NCI-H526 (cell line): ENCODE measurements at regions not wholly inside any gene's neighbourhood (a gene's known extent, or its start where the extent isn't known, plus 50 kb on each side); places are given as distances from the start of the nearest gene placed in this dataset.
A peak's percentile ranks its signal among the peaks of the same experiment; 100 is the strongest.
"Not testable (repeated sequence)": the region's sequence is repeated elsewhere in the genome, so short reads cannot be mapped to it uniquely, and the experiment has no call there.

Source experiments
- DNase-seq, 2 experiments: peaks; one replicate each; lab custom pipeline; 2025; lab: John Stamatoyannopoulos, UW

DNA sequence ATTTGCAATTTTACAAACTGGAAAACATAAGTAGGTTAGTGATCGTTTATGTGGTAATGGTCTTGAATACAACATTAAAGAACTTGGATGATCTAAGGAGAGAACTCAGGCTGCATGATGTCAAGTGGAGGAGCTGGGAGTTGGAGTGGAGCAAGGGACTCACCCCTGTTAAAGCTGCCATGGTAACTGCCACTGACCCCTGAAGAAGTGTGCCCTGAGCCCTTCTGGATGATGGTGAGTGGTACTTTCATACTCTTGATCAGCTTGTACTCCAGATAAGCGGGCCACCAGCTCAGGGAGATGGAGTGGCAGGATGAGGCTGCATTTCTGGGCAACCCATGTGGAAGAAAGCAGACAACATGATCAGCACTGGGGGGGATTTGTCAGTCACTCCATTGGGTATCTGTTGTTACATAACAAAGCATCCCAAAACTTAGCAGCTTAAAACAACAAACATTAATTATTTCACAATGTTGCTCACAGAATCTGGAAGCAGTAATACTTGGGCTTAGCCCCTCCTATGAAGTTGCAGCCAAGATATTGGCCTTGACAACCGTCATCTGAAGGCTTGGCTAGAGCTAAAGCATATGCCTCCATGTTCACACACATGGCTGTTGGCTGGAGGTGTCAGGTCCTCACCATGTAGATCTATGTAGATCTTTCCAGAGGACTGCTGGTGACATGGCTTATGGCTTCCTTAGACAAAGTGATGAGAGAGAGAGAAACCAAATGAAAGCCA, 213.8 kb downstream of the DUSP10 start:
- no peak for DNase-seq

DNA sequence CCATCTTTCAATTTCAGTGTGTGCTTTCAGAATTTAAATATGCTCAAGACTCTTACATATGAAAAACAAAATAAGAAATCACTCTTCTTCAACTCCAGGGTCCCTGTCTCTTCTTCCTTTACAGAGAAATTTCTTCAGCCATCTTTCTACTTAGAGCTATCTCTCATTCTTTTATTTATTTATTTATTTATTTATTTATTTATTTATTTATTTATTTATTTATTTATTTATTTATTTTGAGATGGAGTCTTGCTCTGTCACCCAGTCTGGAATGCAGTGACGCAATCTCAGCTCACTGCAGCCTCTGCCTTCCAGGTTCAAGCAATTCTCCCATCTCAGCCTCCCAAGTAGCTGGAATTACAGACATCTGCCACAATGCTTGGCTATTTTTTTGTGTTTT, 211.7 kb downstream of the DUSP10 start:
- DNase-seq: not testable (repeated sequence)

DNA sequence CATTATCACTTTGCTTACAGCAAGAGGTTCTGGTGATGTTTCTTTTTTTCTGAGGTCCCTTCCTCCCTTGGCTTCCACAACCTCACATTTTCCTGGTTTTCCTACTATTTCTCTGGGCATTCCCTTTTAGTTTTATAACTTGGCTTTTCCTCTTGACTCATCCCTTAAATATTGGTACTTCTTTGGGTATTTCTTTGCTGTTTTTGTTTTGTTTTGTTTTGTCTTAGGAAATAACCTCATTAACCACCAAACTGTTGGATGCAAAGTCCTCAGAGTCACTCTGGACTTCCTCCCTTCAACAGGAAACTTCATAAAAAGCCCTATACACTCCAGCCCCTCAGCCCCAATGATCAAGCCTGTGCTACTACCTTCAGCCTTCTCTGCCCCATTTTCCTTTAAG, 211.1 kb downstream of the DUSP10 start:
- DNase-seq: no peak

DNA sequence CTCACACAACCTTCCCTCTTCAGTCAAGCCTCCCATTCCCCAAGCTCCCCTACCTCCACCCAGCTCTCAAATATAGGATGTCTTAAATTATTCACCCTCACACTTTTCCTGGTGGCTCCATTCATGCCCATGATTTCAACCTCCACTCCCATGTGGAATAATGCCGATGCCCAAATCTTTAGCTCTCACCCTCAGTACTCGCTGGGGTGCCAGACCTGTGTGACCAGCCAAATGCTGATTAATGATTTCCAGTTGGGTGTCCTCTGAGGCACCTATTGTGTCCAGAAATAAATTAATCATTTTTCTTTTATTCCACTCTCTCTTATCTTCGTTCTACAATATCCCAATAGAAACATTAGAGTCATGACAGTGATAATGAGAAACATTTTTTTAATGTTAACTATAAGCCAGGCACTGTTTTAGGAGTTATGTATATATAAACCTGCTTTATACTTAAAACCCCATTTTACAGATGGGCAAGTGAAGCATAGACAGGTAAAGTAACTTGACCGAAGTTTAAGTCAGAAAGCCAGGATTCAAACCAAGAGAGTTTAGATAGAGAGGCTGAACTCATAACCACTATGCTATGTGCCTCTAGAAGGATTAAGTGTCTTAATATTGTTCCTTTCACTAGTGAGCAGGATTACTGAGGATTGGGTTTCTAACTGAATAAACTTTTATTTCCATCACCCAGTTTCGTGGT, 209.7 kb downstream of the DUSP10 start:
- no peak for DNase-seq

DNA sequence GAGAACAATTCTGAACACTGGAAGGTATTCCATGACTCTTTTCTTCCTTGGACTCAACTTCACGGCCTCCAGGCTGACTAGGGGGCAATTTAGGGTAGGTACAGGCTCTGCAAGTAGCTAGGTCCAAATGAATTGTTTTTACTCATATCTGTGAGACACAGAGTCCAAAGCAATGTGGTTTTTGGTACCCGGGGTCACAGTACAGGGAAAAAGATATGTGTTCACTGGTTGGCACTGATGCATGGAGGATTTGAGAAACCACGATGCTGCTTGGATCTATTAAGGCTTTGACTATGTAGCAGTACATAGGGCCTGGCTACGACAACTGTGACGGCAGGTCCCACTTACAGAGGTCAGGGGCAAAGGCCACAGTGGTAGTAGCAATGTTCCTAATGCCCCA, 200.6 kb downstream of the DUSP10 start:
- no peak for DNase-seq

DNA sequence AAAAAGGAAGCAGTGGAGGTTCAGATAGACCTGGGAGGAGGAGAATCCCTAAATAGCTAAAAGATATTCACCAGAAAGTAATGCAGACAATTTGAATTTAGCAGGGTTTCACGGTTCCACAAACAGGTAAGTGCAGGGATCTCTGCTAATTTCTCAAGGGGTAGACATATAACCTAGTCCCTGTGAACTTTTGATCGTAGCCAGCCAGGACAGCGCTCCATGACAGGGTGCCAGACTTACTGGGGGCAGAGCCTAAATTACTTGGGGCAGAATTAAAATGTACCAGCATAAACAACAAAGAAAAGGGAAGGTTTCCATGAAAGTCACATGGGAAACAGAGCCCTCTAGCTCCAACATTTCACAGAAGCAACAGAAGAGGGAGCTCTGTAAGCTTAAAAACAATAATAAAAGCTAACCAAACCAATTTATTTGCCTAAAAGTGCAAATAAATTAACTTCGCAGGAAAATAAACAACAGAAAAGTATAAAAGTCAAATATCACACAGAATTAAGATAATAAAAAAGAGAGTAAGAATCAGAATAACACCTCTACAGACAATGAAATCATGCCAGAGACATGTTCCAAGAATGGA, 198.3 kb downstream of the DUSP10 start:
- peak in 1 of 2 experiments; percentile 9 for DNase-seq

DNA sequence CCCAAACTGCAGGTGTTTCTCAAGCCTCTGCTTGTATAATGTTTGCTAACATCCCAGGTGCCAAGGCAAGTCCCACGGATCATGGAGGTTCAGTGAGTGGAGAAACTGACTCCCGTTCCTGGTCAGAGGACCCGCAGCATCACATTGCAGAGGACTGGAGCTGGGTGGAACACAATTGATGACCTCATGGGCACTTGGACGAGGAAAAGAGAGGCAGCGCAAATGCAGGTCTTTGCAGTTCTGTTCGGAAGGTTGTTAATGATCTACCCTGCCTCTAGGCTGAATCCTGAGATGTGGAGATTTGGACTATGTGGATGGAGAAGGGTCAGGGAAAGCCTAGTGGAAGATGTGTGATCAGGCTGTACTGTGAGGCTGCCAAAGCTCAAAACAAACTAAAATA, 192.9 kb downstream of the DUSP10 start:
- no peak for DNase-seq

DNA sequence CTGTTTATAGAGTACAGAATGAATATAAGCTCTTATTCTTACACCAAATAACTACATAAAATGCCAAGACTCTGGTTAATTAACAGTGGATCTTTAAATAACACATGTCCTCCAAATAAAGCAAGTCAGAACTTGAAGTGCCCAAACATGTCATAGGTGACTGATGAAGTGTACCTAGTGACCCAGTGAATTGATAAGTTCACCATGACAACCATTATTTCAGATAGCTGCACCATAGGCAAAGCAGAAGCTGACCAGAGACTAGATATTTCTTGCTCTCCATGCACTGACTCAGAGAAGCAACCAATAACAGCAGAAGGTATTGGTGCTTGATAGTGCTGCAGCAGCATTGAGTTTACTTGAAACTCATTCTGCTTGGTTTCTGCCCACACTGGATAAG, 192.1 kb downstream of the DUSP10 start:
- DNase-seq: no peak

DNA sequence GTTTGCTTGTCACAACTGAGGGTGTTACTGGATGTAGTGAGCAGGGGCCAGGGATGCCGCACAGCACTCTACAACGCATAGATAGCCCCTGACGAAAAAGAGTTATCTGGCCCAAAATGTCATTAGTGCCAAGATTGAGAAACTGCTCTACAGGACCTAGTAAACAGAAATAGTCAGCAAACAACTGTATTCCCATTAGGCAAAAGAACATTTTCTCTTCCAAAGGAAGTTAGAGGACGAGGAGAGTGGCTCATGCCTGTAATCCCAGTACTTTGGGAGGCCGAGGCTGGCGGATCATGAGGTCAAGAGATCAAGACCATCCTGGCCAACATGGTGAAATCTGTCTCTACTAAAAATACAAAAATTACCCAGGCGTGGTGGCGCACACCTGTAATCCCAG, 189.1 kb downstream of the DUSP10 start:
- DNase-seq: not testable (repeated sequence)

DNA sequence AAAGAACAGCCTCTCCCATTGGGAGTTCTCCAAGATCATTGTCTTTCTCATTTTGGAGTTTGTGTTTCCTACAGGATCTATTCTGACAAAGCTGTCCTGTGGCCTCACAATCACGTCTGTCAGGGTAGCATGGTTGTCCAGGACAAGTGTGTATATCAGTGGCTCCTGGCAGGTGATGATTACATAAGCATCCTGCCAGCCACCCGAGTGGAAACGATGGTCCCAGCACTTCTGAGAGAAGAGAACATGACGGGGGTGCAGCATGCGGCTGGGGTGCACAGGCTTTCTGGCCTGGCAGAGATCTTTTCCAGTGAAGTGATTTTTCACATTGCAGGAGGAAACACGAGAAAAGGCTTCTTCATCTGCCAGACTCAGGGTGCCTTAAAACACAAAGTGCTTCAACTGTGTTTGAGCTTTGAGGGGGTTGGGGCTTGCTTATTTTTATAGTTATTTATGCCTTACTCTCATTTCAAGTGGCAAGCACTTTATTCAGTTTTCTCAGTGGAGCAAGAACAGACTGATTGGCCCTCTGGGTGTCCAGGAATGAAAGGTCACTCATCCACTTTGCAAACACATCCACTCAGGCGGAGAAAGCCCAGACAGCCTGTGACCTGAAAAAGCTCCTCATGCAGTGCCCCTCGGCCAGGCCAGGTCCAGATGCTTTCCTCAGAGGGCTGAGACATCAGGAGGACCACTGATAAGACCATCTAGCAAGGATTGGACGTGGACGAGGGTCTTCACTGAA, 186.0 kb downstream of the DUSP10 start:
- no peak for DNase-seq

DNA sequence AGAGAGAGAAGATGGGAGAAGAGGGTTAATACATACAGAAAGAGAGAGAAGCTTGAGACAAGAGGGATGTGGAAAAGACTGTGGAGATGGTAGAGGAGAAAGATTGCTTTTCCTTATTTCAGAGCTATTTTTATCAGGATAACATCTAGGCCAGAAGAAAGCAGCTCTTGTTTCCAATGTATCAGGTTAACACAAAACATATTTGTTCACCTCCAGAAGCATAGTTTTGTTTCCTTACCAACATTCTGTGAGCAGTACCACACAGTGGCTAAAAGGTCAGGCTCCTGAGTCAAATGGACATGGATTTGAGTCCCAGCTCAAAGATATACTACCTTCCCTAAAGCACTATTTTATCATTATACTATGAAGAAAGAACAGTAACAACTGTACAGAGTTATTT, 185.5 kb downstream of the DUSP10 start:
- DNase-seq: no peak

DNA sequence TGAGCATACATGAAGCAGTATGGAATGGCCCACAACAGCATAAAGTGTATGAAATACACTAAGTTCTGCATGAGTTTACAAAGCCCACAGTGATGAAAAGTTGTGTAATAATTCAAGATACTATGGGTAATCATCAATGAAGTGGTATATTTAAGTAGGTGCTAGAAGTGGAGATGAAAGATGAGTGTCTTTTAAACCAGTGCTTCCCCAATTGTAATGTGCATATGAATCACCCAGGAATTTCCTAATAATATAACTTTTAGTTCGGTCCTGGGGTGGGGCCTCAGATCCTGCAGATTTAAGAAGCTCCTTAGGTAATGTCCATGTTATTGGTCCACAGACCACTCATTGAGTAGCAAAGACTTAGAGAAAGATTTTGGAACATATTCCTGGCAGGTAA, 184.9 kb downstream of the DUSP10 start:
- no peak for DNase-seq

DNA sequence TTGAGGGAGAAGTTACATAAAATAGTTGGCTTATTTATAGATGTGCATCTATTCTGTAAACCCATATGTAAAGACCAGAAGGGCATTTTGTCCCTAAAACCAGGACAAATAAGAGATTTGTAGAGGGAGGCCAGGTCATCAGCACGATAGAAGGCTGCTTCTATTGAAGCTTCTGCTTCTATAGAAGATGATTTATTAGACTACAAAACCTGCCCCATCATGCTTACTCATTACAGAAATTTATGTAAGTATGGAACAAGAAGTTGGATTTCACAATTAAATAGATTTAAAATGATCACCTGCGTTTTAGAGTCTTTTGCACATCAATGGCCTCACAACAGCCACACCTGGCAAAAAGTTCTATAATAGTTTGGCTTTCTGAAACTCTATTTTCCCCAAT, 183.5 kb downstream of the DUSP10 start:
- DNase-seq: no peak

DNA sequence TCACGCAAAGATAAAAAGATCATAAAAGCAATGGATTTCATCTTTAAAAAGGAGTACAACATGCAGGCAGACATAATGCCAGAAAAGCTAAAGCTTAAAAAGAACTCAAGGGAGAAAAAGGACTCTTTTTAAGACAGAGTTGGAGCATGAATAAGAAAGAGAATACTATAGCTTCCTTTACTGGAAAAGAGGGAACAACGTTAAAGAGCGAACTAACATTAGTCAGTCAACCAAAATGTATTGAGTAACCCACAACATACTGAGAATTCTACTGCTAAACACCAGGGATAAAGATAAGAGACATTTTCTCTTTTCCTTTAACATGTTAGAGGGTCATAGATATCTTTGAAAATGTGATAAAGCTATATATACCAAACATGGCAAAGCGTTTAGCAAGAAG, 182.0 kb downstream of the DUSP10 start:
- DNase-seq: no peak

DNA sequence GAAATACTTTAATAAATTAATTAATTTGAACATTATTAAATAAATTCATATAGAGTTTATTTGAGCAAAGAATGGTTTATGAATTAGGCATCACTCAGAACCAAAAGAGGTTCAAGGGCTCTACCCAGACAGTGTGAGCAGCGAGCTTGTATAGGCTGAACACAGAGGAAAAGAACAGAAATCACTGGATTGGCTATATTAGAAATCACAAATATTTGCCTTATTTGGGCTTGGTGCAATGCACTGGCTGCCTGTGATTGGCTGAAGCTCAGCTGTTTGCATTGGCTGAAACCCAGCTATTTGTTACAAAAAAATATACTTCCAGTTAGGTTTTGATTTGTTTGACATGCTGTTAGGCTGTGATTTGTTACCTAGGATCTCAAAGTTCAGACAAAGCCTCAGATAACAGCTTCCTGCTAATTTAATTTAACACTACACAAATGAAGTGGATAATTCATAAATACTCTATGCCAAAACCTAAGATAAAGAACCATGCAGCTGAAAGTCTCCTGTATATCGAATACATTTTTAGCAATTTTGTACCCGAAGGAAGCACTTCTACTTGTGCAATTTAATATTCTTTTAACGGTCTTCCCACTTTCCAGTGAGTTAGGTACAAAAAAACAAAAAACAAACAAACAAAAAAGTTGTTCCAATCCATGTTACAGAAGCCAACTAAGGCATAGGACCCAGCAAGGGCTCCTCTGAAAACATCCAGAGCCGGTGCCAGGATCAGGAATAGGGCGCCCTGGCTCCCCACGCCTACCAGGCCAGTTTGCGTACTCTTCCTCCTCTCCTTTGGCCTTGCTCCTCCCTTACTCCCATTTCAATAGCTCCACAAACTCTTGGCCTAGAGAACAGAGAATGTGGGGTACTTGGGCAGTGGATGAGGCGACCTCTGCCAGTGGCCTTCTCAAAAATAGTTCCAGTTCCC, 179.1 kb downstream of the DUSP10 start:
- DNase-seq: no peak

DNA sequence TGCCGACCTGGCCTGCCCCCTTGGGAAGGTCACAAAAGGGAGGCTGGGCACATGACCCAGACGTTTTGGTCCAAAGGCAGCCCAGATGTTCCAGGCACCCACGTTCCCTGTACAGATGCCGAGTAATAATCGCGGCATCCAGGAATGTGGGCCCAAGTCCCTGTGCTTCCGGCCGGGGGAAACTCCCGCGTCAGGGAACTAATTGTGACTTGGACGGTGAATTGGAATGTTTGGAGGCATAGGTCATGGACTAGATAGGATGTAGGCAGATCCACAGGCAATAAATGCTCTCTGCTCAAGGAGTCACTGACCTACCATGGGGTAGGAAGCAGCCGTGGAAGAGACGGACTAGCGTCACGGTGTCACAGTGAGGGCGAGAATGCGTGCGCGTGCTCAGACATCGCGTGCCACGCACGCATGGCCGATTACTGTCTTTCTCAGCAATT, 178.4 kb downstream of the DUSP10 start:
- no peak for DNase-seq

DNA sequence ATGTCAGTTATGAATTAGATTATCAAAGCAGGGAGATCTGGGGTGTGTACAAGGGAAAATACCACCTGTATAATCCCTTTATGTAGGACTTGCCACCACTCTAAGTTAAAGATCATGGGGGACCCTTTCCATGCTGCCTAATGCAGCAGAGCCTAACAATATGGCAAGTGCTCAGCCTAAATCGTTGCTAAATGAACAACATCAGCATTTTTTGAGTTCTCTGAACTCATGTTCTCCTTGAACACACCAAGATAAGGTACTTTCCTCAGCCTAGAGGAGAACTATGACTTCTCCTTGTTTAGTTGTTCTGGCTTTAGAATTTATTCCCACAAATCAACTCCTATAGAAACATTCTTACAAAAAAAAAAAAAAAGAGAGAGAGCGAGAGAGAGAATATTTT, 177.0 kb downstream of the DUSP10 start:
- no peak for DNase-seq

DNA sequence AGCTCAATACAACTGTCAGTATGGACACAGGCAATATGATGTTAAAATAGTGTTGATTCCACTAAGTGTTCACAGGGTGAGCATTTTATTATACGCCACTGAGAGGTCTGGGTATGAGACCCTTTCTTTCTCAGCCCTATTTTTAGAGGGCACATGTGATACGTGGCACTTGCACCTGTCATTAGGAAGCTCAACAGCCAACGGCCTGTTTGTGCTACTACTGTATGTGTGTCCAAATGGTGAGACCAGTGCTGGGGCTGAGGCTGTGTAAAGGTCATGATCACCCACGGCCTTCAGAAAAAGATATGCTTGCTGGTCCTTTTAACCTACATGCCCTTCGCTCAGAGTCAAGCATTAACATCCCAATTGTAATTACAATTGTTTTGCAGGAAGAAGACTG, 176.2 kb downstream of the DUSP10 start:
- DNase-seq: no peak

DNA sequence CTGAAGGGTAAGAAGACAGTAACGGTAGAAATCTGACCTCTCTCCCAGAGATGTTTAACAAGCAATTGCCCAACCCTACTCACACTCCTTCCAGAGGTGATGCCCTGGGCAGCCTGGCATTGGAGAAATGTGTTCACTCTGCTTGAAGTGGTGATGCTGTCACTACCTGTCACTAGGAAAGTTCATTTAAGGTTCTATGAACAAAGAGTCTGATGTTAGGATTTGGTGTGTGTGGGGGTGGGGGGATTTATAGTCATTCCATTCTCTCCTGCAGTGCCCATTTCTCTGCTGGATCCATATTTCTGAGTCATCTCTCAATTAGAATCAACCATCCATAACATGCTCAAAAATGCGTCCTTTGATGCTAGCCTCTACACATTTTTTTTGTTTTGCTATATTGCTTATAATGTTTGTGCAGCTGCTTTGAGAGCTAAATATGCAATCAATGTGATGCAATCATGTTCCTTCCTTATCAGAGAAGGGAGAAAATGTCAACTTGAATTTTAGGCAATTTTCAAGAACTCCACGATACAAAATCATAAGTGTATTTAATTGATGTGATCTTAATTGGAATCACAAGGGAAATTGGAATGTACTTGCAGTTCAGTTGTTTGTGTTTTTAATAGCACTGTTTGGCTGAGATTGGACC, 173.9 kb downstream of the DUSP10 start:
- no peak for DNase-seq

DNA sequence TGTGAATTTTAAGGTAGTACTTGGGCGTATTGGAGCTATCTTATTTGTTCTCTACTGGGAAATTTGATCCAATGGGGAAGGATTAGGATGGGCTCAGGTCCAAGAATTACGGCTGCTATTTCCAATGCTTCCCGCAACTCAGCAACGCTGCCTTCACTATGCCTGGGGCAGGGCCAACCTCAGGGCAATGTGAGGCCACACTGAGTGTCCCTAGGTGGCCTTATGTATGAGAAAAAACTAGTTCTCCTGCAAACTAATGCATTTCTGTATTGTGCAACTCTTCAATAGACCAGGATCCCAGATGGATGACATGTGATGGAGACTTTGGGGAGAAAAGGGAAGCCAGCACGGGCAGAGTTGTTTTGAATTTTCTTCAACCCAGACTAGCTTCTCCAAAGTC, 168.1 kb downstream of the DUSP10 start:
- no peak for DNase-seq

DNA sequence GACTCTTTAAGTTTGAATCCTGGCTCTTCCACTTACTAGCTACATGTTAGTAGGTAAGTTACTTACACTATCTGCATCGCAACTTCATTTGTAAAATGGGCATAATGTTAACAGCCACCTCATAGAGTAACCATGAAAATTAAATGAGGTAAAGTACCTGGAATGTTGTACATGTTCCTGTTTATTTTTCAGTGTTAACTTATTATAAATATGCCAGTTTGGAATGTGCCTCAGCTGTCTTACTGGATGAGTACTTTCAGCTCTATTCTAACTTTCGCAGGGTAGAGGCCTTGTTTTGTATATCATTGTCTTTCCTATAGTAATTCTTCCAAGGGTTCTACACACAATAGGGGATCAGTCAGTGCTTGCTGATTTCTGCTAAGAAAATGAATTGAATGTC, 167.4 kb downstream of the DUSP10 start:
- DNase-seq: no peak
